Natural killer cell (primary cell): ENCODE measurements at regions not wholly inside any gene's neighbourhood (a gene's known extent, or its start where the extent isn't known, plus 50 kb on each side); places are given as distances from the start of the nearest gene placed in this dataset.

Experiments
- ATAC-seq, 3 donors: fragments of 150-1000 bp in 2 of 3; fragments of 200-7000 bp in 1 of 3; cut with Tn5 transposase; 1 replicate in 1 of 3; 2 replicates in 2 of 3; pipeline ENCODE4 v1.10.0; 2021; ENCODE audit warnings: mild to moderate bottlenecking in 2 of 3, moderate library complexity in 2 of 3
- DNase-seq, 2 donors: peaks; one replicate each; pipeline versions ENCODE4 v3.0.0 to v3.0.0-alpha.2; 2013 to 2021; ENCODE audit warnings: mixed read lengths in 1 of 2
- H3K27ac ChIP-seq: one replicate; pipeline ENCODE4 v1.5.1; 2013; ENCODE audit warnings: mild to moderate bottlenecking, low read length
- H3K27me3 ChIP-seq: one replicate; pipeline ENCODE4 v1.6.1; 2013; ENCODE audit warnings: low read length; ENCODE audit not compliant: control insufficient read depth, insufficient read depth
- H3K36me3 ChIP-seq: one replicate; pipeline ENCODE4 v1.6.1; 2013; ENCODE audit warnings: low read length; ENCODE audit not compliant: control insufficient read depth, insufficient read depth
- H3K4me1 ChIP-seq: one replicate; pipeline ENCODE4 v1.6.1; 2013; ENCODE audit warnings: low read length; ENCODE audit not compliant: control insufficient read depth, insufficient read depth
- H3K4me3 ChIP-seq: one replicate; pipeline ENCODE4 v1.5.1; 2013; ENCODE audit warnings: low read length
- H3K9me3 ChIP-seq: one replicate; pipeline ENCODE4 v1.6.1; 2013; ENCODE audit warnings: low read length; ENCODE audit not compliant: control insufficient read depth, insufficient read depth
- H3K27ac Mint-ChIP-seq, 2 donors: one replicate each; pipeline ENCODE4 v1.8.0; 2022; ENCODE audit warnings: mild to moderate bottlenecking in 2 of 2, mixed read lengths in 2 of 2, moderate library complexity in 1 of 2
- H3K27me3 Mint-ChIP-seq, 2 donors: one replicate each; pipeline ENCODE4 v1.8.0; 2022; ENCODE audit warnings: low read depth in 2 of 2, mixed read lengths in 2 of 2
- H3K36me3 Mint-ChIP-seq: one replicate; pipeline ENCODE4 v1.8.0; 2022; ENCODE audit warnings: mixed read lengths
- H3K4me1 Mint-ChIP-seq, 2 donors: one replicate each; pipeline ENCODE4 v1.8.0; 2022; ENCODE audit warnings: mixed read lengths in 2 of 2
- H3K4me3 Mint-ChIP-seq: one replicate; pipeline ENCODE4 v1.8.0; 2022; ENCODE audit warnings: mild to moderate bottlenecking, moderate library complexity, mixed read lengths
- H3K9me3 Mint-ChIP-seq, 2 donors: one replicate each; pipeline ENCODE4 v1.8.0; 2022; ENCODE audit warnings: mixed read lengths in 2 of 2
- WGBS: methylation state at CpG from one replicate; pipeline ENCODE4 v1.1.7; 2013; ENCODE audit warnings: missing lambda C conversion rate; ENCODE audit not compliant: insufficient coverage; 5-methylcytosine and 5-hydroxymethylcytosine counted together
- intact Hi-C: fragments of 100-400 bp; cut with micrococcal nuclease; formaldehyde crosslinking; loops from one replicate; pipeline ENCODE4 v1.14.2; 2022
- TF ChIP-seq, protein P1 (sequence below): fragments of 200-600 bp; IDR thresholded peaks from one replicate; pipeline ENCODE4 v1.8.0; 2022; ENCODE audit warnings: antibody characterized with exemption

DNA sequence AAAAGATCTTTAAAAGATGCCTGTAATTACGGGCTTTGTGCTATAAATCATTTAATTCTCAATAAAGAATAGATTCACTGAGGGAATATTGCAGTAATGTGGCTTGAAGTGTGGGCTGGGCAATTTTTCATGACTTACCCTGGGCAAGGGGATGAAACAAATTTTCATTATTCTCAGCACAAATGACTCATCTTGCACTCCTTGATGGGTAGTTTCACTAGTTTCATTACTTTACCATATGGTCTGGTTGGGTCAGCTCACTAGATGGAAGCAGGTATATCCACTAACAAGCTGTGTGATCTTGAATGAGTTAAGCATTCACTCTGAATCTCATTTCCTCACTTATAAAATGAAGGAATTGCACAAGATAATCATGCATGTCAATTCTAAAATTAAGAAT is 234.3 kb downstream of the ABCC12 start:
- Histone ChIP-seq H3K9me3 (no peaks in the 10 kb centered on the region), H3K36me3 (no peaks in the 10 kb centered on the region), H3K27me3 (no peaks in the 10 kb centered on the region), H3K4me1 (no peaks in the 10 kb centered on the region), H3K27ac (no peak overlapping the region), H3K4me3 (no peak overlapping the region)
- Mint-ChIP-seq H3K27ac (no peak overlapping the region), H3K27me3 (peaks cover 0 to 3% of the 10 kb centered on the region in 2 donors), H3K4me3 (no peak overlapping the region), H3K4me1 (no peaks in the 10 kb centered on the region), H3K9me3 (peaks cover 0 to 2% of the 10 kb centered on the region in 2 donors), H3K36me3 (no peaks in the 10 kb centered on the region)
- no CpG with 5 or more reads among the region's 1 CpG for WGBS
- intact Hi-C loops, result no loop called here
- TF ChIP-seq, protein P1, sequence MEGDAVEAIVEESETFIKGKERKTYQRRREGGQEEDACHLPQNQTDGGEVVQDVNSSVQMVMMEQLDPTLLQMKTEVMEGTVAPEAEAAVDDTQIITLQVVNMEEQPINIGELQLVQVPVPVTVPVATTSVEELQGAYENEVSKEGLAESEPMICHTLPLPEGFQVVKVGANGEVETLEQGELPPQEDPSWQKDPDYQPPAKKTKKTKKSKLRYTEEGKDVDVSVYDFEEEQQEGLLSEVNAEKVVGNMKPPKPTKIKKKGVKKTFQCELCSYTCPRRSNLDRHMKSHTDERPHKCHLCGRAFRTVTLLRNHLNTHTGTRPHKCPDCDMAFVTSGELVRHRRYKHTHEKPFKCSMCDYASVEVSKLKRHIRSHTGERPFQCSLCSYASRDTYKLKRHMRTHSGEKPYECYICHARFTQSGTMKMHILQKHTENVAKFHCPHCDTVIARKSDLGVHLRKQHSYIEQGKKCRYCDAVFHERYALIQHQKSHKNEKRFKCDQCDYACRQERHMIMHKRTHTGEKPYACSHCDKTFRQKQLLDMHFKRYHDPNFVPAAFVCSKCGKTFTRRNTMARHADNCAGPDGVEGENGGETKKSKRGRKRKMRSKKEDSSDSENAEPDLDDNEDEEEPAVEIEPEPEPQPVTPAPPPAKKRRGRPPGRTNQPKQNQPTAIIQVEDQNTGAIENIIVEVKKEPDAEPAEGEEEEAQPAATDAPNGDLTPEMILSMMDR, result no peak
- DNase-seq, result no peak
- no peak for ATAC-seq

GRCh38 chr16:47920709-47921108 is 235.1 kb downstream of the ABCC12 start:
- TF ChIP-seq, protein P1, result no peak
- H3K4me1 Mint-ChIP-seq, result no peaks in the 10 kb centered on the region
- no peak overlapping the region for H3K4me3 Mint-ChIP-seq
- no peaks in the 10 kb centered on the region for H3K36me3 Mint-ChIP-seq
- H3K27ac Mint-ChIP-seq, result no peak overlapping the region
- H3K27me3 Mint-ChIP-seq, result peaks cover 0 to 3% of the 10 kb centered on the region in 2 donors
- H3K4me3 ChIP-seq, result no peak overlapping the region
- H3K27ac ChIP-seq, result no peak overlapping the region
- H3K4me1 ChIP-seq, result no peaks in the 10 kb centered on the region
- ATAC-seq, result no peak
- intact Hi-C loops, result no loop called here
- H3K9me3 ChIP-seq, result no peaks in the 10 kb centered on the region
- H3K27me3 ChIP-seq, result no peaks in the 10 kb centered on the region
- no peaks in the 10 kb centered on the region for H3K36me3 ChIP-seq
- peaks cover 0 to 2% of the 10 kb centered on the region in 2 donors for H3K9me3 Mint-ChIP-seq
- 17% methylated on average over 1 of the region's 1 CpG for WGBS
- no peak for DNase-seq

DNA sequence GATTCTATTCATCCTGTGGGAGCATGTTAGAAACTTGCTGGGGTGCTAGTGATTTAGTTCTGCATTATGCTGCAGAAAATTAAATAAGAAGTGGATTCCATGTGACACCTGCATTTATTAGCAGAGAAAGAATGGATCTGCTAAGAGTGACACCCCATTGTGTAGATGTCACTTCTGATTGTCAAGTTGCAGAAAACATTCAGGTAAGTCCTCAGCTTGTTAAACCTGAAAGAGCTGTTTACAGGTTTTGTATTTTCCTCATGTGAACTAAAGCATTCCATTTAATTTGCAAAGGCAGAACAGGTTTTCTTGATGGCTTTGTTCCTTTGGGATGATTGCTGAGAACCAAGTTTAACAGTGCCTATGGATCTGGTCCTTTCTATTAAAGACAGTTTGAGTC is 238.7 kb downstream of the ABCC12 start:
- H3K4me1 ChIP-seq, result no peaks in the 10 kb centered on the region
- no peak overlapping the region for H3K27ac Mint-ChIP-seq
- no peak for ATAC-seq

DNA sequence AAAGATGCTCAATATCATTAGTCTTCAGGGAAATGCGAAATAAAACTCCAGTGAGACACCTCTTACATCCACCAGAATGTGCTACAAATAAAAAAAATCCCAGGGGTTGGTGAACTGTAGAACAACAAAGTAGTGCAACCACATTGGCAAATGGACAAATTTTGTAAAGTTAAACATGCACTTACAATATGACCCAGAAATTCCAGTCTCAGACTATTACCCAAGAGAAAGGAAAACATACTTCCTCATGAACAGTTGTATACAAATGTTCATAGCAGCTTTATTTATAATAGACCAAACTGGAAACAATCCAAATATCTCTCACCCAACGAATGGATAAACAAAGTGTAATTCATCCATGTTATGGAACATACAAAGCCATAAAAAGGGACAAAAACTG is 239.5 kb downstream of the ABCC12 start:
- Mint-ChIP-seq H3K27me3 (no peaks in the 10 kb centered on the region), H3K4me3 (no peak overlapping the region), H3K9me3 (peaks cover 0 to 2% of the 10 kb centered on the region in 2 donors), H3K36me3 (no peaks in the 10 kb centered on the region), H3K27ac (no peak overlapping the region), H3K4me1 (no peaks in the 10 kb centered on the region)
- TF ChIP-seq, protein P1, result no peak
- ATAC-seq, result no peak
- no peak overlapping the region for H3K27ac ChIP-seq
- no peaks in the 10 kb centered on the region for H3K9me3 ChIP-seq
- H3K36me3 ChIP-seq, result no peaks in the 10 kb centered on the region
- WGBS, result 51% methylated on average over 2 of the region's 2 CpGs
- no peak for DNase-seq
- intact Hi-C loops, result no loop called here
- no peaks in the 10 kb centered on the region for H3K27me3 ChIP-seq
- no peaks in the 10 kb centered on the region for H3K4me1 ChIP-seq
- no peak overlapping the region for H3K4me3 ChIP-seq

More for the DNA sequence above, 238.7 kb downstream of the ABCC12 start:
- Mint-ChIP-seq H3K27me3 (peaks cover 0 to 1% of the 10 kb centered on the region in 2 donors), H3K36me3 (no peaks in the 10 kb centered on the region), H3K4me3 (no peak overlapping the region), H3K9me3 (peaks cover 0 to 2% of the 10 kb centered on the region in 2 donors), H3K4me1 (no peaks in the 10 kb centered on the region)
- no peak for DNase-seq
- intact Hi-C loops, result no loop called here
- Histone ChIP-seq H3K9me3 (no peaks in the 10 kb centered on the region), H3K27me3 (no peaks in the 10 kb centered on the region), H3K27ac (no peak overlapping the region), H3K36me3 (no peaks in the 10 kb centered on the region), H3K4me3 (no peak overlapping the region)
- TF ChIP-seq, protein P1, result no peak
